ENCODE measurements at regions not wholly inside any gene's neighbourhood (a gene's known extent, or its start where the extent isn't known, plus 50 kb on each side); places are given as distances from the start of the nearest gene placed in this dataset.

DNA sequence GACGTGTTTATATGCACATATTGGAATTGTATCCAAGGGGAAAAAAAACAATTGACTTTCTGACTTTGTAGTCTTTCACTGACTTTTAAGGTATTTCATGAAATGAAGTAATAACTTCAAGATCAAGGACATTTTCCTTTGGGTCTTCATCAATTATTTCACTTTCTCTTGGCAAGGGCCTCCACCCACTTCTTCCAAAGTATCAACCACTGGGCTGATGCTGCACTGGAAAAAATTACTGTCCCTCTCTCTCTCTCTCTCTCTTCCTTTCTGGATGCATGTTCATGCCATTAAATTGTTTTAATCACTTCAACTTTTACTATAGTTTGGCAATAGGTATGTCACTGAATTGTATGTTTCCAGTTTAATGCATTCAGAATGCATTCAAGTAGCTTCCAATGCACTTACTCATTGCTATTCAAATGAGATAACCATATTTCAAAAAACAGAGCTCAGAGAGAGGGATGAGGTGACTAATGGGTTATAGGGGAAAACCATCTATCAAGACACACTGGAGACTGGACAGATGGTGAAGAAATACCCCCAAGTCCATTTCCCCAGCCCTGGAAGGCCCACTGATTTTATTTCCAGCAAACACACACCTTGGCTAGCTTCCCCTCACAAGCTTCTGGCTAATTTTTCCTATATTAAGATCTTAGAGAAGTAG is 585.3 kb downstream of the EBF1 start:
- DNase-seq (ENCODE audit: low spot score), result no peak
- Histone ChIP-seq H3K9me2 (ENCODE audit: insufficient read depth, low read length) (no peaks in the 10 kb centered on the region), H3K4me1 (ENCODE audit: insufficient read depth, low read length, poor library complexity, severe bottlenecking) (peaks cover 47% of the 10 kb centered on the region), H3K4me3 (ENCODE audit: low read depth, low read length, poor library complexity, severe bottlenecking) (no peak overlapping the region), H4K20me1 (ENCODE audit: insufficient read depth, low read length) (no peaks in the 10 kb centered on the region), H3K9me3 (ENCODE audit: low read length) (peaks cover 8% of the 10 kb centered on the region; the same call in 1 of the 2 replicates), H3K27ac (ENCODE audit: low read depth, low read length, poor library complexity, severe bottlenecking) (no peak overlapping the region), H2AFZ (ENCODE audit: low read length) (peak overlapping the region; percentile 89; the same call in 1 of the 2 replicates), H3K4me2 (ENCODE audit: low read length) (no peak overlapping the region), H3K36me3 (ENCODE audit: insufficient read depth, low read length) (peaks cover under 1% of the 10 kb centered on the region; the same call in 1 of the 2 replicates), H3K79me2 (ENCODE audit: insufficient read depth, low read depth, low read length) (no peaks in the 10 kb centered on the region)
- TF ChIP-seq EZH2phosphoT487 (IDR thresholded peaks at IDR 0.05; ENCODE audit: borderline replicate concordance, low read depth, low read length), result no peak
- TF ChIP-seq, protein P1, sequence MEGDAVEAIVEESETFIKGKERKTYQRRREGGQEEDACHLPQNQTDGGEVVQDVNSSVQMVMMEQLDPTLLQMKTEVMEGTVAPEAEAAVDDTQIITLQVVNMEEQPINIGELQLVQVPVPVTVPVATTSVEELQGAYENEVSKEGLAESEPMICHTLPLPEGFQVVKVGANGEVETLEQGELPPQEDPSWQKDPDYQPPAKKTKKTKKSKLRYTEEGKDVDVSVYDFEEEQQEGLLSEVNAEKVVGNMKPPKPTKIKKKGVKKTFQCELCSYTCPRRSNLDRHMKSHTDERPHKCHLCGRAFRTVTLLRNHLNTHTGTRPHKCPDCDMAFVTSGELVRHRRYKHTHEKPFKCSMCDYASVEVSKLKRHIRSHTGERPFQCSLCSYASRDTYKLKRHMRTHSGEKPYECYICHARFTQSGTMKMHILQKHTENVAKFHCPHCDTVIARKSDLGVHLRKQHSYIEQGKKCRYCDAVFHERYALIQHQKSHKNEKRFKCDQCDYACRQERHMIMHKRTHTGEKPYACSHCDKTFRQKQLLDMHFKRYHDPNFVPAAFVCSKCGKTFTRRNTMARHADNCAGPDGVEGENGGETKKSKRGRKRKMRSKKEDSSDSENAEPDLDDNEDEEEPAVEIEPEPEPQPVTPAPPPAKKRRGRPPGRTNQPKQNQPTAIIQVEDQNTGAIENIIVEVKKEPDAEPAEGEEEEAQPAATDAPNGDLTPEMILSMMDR (conservative IDR thresholded peaks at IDR 0.05; ENCODE audit: low read length), result no peak
- intact Hi-C loops (cut with micrococcal nuclease; ENCODE audit: unreplicated experiment), result loop anchor here (5.0 kb wide), 2 partner anchors 82 to 337 kb away; no protein-coding TSS in a partner anchor
- CTCF ChIA-PET (ENCODE audit: unreplicated experiment), result no interaction called here
- POLR2A ChIA-PET, result interaction anchor here (0.6 to 2.2 kb wide), 11 partner anchors 10 to 541 kb away, joined by 3 to 8 read pairs (median 3); no protein-coding TSS in a partner anchor
- BruUV-seq (replicated peaks), result no TSS peak

DNA sequence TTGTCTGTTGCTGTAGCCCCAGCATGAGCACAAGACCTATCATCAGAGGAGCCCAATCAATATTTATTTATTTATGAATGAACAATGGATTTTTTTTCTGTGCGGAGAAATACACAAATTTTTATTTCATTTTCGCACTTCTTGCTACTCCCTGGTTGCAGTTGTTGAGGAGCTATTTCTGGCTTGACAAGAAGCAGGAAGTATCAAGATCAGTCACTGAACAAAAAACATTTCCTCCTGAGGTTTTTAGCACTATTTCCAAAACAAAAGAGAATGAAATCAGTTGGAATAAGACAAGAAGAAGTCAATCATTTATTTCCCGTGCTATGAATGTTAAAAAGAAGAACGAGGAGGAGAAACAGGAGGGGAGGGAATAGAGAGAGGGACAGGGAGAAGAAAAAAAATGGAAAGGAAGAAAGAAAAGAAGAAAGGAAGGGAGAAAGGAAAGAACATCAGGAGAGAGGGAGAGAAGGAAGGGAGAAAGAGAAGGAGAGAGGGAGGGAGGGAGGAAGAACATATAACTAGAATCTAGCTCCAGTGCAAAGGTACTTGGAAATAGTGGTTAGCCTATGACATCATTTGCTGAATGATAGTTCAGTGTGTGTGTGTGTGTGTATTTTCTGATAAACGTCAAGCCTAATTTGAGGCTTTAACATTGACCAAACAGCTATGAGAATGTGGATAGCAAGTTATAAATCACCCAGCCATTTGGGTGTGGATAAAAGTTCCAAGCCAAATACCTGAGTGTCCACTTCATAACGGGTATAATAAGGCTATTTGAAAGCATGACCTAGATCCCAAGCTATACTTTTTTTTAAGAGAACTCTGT is 586.0 kb downstream of the EBF1 start:
- no peaks in the 10 kb centered on the region for H3K9me2 ChIP-seq (ENCODE audit: insufficient read depth, low read length)
- TF ChIP-seq, protein P1 (conservative IDR thresholded peaks at IDR 0.05; ENCODE audit: low read length), result no peak
- no peak for TF ChIP-seq EZH2phosphoT487 (IDR thresholded peaks at IDR 0.05; ENCODE audit: borderline replicate concordance, low read depth, low read length)
- CTCF ChIA-PET (ENCODE audit: unreplicated experiment), result no interaction called here
- peak overlapping the region; percentile 4 for H3K4me3 ChIP-seq (ENCODE audit: low read depth, low read length, poor library complexity, severe bottlenecking)
- H3K9me3 ChIP-seq (ENCODE audit: low read length), result peaks cover 14% of the 10 kb centered on the region; the same call in 1 of the 2 replicates
- DNase-seq (ENCODE audit: low spot score), result peak; percentile 64
- H3K27ac ChIP-seq (ENCODE audit: low read depth, low read length, poor library complexity, severe bottlenecking), result peak overlapping the region; percentile 95
- peak overlapping the region; percentile 56 for H3K4me2 ChIP-seq (ENCODE audit: low read length)
- H3K4me1 ChIP-seq (ENCODE audit: insufficient read depth, low read length, poor library complexity, severe bottlenecking), result peaks cover 47% of the 10 kb centered on the region
- intact Hi-C loops (cut with micrococcal nuclease; ENCODE audit: unreplicated experiment), result loop anchor here (5.0 kb wide), 2 partner anchors 81 to 336 kb away; no protein-coding TSS in a partner anchor
- H2AFZ ChIP-seq (ENCODE audit: low read length), result peak overlapping the region; percentile 89; the same call in 1 of the 2 replicates
- POLR2A ChIA-PET, result interaction anchor here (0.6 to 3.2 kb wide), 20 partner anchors 8 to 227 kb away, joined by 3 to 11 read pairs (median 4); no protein-coding TSS in a partner anchor
- H3K36me3 ChIP-seq (ENCODE audit: insufficient read depth, low read length), result peaks cover 7% of the 10 kb centered on the region; the same call in 1 of the 2 replicates
- no TSS peak for BruUV-seq (replicated peaks)
- no peaks in the 10 kb centered on the region for H3K79me2 ChIP-seq (ENCODE audit: insufficient read depth, low read depth, low read length)
- H4K20me1 ChIP-seq (ENCODE audit: insufficient read depth, low read length), result no peaks in the 10 kb centered on the region
